EH (cell line): ENCODE measurements at regions not wholly inside any gene's neighbourhood (a gene's known extent, or its start where the extent isn't known, plus 50 kb on each side); places are given as distances from the start of the nearest gene placed in this dataset.

Source experiments
- DNase-seq: peaks from one replicate; pipeline ENCODE4 v3.0.0-alpha.2; 2015; ENCODE audit warnings: low read depth

GRCh38 chr15:36335659-36336058 is 243.8 kb upstream of the CDIN1 start:
- no peak for DNase-seq

DNA sequence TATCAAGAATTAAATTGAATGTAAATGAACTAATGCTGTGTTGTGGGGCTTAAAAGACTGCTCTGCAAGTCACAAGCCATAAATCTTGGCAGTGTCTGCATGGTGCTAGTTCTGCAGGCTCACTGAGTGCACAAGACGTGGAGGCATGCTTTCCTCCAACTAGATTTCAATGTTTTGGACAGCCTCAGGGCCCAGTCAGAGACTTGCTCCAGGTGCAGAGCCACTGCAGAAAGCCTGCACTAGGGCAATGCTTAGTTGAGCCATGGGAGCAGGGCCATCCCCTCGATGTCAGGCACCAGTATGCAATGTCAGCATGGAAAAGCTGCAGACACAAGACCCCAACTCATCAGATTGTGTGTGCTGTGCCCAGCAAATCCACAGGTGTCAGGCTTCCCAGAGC is 234.5 kb upstream of the CDIN1 start:
- no peak for DNase-seq

- peak; percentile 55 for DNase-seq
Measured at GRCh38 chr15:36347272-36347858, 232.1 kb upstream of the CDIN1 start.

GRCh38 chr15:36356466-36356865 is 223.0 kb upstream of the CDIN1 start:
- DNase-seq = peak; percentile 43

GRCh38 chr15:36356978-36357601 is 222.3 kb upstream of the CDIN1 start:
- DNase-seq = peak; percentile 80

- DNase-seq = peak; percentile 90
Measured at GRCh38 chr15:36358094-36358493, 221.3 kb upstream of the CDIN1 start.

DNA sequence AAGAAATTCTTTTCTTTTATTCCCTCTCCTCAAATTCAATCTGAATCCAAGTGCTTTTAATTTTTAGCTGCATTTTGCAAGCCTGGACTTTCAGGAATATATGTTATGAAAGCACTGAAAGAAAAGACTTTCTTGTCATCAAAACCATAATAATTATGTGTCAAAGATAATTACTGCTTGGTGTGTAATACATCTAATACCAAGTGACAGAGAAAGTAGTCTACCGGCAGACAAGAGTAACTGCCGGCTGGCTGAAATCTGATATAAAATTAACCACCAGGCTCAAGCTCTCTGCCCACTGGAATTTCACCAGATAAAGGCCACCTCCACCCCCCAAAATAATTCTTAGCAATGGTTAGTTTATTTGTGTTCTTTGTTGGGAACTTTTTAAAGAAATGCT is 220.9 kb upstream of the CDIN1 start:
- DNase-seq = peak; percentile 44

GRCh38 chr15:36359286-36359685 is 220.1 kb upstream of the CDIN1 start:
- no peak for DNase-seq

GRCh38 chr15:36361351-36361870 is 218.0 kb upstream of the CDIN1 start:
- DNase-seq = peak; percentile 69

- peak; percentile 79 for DNase-seq
Measured at GRCh38 chr15:36362509-36362915, 216.9 kb upstream of the CDIN1 start.

- DNase-seq = peak; percentile 83
Measured at GRCh38 chr15:36363335-36363734, 216.1 kb upstream of the CDIN1 start.

- DNase-seq = no peak
Measured at GRCh38 chr15:36364377-36364776, 215.0 kb upstream of the CDIN1 start.

DNA sequence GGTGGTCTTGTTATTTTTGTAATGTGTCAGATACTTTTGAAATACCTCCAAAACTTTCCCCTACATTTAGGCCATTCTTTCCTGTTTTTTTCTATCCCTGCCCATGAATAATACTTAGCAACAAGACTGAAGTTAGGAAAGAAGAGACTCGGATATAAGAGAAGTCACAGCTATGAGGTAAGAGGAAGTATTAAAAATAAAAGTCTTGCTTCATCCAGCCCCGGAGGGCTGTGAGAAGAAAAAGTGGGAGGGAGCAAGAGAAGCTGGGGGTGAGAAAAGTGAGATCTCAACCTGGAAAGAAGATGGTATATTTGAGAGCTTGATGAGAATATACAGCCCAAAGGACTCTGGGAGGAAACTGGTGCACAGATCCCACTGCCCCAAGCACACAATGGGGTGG is 213.5 kb upstream of the CDIN1 start:
- DNase-seq = peak; percentile 24

DNA sequence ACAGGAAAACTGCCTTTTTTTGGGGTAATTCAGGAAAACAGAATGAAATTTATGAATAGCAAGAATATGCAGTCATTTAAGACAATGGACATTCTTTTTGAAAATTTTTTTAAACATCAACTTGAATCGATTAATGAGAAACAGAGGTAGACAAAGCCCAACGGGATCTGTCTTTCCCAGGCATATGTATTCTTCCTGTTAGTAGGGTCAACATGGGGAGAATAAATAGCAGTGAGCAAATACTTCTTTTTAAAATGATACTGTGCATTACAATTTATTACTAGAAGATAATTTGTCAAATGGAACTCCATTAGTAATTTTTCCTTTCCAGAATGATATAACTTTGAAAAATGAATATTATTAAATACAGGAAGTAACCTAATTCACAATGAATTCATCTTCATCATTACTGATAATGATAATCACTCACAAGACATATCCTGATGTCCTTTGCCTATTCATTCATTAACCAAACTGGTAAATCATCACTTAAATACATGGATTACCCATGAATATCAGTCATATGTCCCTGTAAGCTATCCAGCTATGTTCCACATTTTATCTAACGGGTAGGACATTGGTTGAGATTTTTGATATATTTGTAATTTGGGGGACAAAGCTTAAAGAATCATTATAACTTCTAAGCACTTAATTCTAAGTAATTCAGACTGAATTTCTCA is 209.2 kb upstream of the CDIN1 start:
- no peak for DNase-seq

- DNase-seq = peak; percentile 89
Measured at GRCh38 chr15:36370731-36371112, 208.7 kb upstream of the CDIN1 start.

DNA sequence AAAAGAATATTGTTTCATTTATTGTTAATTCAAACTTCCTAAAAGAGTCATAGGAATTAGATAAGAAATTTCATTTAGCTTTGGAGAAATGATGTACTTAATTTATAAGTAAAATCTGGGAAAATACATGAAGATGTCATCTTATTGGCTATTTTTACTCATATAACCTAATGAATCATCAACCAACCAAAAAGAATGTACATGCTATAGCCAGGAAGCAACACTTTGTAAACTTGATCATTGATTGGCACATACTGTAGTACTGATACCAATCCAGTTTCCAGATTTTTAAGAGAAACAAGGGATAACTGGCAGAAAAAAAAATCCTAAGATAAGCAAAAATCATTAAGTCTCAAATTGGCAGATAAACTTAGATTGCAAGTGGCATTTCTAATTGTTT is 207.9 kb upstream of the CDIN1 start:
- peak; percentile 40 for DNase-seq

DNA sequence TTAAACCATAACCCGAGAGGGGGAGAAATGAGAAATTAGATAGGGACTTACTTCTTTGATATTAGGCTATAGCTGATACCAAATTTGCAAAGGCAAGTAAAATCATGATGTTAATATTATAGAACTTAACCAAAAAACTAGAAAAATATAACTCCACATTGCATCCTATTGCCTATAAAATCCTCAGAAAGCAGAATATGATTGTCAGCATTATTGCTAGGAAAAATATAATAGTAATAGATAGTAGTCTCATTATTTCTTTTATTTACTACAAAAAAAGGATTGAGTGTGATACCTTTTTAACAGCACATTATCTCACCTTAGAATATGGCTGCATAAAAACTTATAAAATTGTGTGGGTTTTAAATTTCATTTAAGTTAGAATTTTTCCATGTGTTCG is 206.5 kb upstream of the CDIN1 start:
- no peak for DNase-seq

DNA sequence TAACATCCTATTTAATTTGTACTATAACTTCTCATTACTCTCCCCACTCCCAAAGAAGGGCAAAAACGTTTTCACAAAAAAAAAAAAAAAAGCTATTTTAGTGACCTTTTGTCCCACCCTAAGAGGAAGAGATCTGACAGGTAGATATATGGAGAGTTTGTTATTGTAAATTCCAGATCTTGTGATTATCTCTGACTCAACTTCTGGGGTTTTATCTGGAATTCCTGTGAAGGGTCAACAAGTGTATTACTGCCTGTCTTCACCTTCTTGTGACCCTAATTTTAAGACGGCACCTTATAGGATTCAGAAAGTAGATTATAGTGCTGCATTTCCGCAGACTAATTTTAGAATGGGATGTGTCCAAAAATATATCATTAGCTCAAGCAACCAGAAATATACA is 205.9 kb upstream of the CDIN1 start:
- no peak for DNase-seq

- DNase-seq = peak; percentile 21
Measured at GRCh38 chr15:36389107-36389506, 190.3 kb upstream of the CDIN1 start.

GRCh38 chr15:36390491-36390890 is 188.9 kb upstream of the CDIN1 start:
- no peak for DNase-seq

DNA sequence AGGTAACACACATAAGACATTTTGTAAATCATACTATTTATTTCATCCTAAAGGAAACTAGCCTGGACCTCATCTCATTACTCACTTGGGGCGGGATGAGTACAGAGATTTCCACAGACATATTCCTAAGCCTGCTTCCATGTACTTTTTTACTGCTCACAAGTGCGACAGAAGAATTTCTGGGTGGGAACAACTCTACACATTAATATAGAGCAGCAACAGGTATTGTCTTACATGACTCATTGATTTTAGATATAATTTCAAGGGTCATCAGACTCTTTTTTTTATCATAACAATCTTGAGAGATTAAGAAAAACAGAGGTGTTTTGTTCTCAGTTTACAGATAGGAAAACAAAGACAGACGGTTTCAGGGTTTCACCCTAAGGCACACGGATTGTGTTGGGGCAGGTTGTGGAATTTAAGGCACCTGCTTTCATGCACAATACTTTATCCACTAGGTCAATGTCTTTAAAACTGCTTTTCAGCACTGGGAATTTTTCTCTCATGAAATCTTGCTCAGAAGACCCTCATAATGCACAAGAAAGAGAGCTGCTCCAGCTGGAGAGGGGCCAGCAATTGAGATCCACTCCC is 186.7 kb upstream of the CDIN1 start:
- DNase-seq = no peak

DNA sequence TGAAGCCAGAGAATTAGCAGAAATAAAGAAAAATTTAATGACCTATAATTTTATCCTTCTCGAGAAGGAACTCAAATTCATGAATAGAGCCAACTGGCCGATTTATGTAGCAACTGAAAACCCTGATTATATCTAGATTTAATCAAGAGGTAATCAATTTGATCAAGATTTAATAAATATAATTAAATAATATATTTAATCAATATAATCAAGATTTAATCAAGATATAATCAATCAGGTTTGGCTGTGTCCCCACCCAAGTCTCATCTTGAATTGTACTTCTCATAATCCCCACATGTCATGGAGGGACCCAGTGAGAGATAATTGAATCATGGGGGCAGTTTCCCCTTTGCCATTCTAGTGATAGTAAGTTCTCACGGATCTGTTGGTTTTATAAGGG is 181.2 kb upstream of the CDIN1 start:
- no peak for DNase-seq

DNA sequence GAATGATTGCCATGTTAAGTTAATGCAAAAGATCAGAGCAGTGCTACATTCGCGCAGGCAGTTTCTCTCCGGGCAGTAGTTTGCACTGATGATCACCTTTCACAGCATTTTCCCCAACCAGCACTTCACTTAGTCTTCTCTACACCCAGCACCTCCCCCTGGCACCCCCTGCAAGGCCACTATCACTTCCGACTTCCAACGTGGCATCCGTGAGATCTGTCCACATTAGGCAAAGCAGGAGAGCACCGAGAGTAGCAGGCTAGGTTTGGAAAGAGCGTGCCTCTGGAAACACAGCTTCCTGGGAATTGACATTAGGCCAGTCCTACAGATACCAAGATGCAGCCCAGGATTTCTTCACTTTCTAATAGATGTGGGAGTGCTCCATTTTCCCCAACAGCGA is 180.2 kb upstream of the CDIN1 start:
- DNase-seq = no peak
